SIG-M5 treated with dmso at 0.1 percent for 504 hours (cell line): ENCODE measurements at regions not wholly inside any gene's neighbourhood (a gene's known extent, or its start where the extent isn't known, plus 50 kb on each side); places are given as distances from the start of the nearest gene placed in this dataset.
"Not testable (repeated sequence)": the region's sequence is repeated elsewhere in the genome, so short reads cannot be mapped to it uniquely, and the experiment has no call there.

ENCODE experiments used
- DNase-seq: peaks from one replicate; lab custom pipeline; 2025; ENCODE audit not compliant: unreplicated experiment; lab: John Stamatoyannopoulos, UW

DNA sequence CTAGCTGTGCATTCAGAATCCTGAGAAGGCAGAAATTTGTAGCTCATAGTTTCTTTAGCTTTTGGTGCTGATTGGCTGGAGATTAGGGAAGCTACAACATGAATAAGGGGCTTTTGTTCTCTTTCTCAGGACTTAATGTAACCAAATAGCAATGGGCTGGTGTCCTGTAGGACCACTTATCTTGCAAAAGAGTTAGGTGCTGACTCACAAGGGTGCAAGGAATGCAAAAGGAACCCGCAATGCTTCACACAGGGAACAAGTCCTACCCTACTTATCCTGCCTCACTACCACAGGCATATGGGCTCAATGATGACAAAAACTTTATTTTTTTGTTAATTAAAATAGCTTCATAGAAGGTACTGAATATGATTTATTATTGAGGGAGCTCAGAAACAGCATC is 541.5 kb downstream of the AMY1C start:
- no peak for DNase-seq

DNA sequence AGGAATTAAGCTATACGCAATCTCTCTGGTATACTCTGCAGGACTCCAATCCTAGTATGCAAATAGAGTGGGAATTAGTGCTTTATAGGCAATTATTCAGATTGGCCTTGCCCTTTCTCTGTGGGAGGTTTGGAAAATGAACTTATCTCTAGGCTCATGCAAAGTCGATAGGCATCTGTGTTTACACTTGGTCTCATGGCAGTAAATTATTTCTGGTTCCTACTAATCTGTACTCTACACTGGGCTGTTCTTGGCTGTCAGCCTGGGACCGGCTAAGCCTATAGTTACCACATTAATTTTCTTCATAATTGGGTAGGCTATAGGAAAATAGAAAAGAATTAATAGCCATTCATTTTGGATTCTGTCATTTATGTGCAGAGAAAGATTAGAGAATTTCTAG is 544.6 kb downstream of the AMY1C start:
- DNase-seq: no peak

DNA sequence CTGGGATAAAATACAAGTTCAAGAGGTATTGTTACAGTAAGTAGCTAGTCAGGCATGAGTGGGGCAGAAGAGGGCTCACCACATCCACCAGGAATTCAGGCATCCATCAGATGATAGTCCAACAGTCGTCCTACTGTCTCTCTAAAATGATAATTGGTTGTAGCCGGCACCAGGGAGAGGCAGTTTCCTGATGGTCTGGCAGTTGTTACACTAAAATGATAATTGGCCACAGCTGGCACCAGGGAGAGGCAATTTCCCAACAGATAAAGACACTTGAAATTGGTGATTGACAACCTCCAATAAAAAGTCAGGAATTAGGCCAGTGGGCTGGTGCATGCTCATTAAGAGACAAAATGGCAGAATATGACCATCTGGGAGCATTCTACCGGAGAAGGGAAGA is 545.8 kb downstream of the AMY1C start:
- no peak for DNase-seq

GRCh38 chr1:104309673-104310072 is 560.0 kb downstream of the AMY1C start:
- DNase-seq: no peak

DNA sequence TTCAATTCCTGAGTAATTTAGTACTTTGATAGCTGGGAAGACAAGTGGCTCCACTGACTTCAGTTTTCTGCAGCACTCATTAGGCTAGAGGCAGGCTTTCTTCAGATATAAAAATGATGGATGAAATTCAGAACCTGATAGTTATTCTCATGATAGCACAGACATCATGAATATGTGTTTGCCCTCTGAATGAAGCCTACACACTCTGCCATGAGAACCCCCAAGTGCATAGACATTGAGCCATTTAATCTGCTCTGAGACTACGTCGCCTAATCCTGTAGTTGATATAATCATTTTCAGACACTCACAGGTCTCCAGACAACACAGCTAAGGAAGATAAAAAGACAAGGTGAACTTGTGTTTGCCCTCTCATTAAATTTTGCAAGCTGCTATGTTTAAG is 566.1 kb downstream of the AMY1C start:
- no peak for DNase-seq

- no peak for DNase-seq
These were observed 572.4 kb downstream of the AMY1C start for GRCh38 chr1:104322131-104322530.

DNA sequence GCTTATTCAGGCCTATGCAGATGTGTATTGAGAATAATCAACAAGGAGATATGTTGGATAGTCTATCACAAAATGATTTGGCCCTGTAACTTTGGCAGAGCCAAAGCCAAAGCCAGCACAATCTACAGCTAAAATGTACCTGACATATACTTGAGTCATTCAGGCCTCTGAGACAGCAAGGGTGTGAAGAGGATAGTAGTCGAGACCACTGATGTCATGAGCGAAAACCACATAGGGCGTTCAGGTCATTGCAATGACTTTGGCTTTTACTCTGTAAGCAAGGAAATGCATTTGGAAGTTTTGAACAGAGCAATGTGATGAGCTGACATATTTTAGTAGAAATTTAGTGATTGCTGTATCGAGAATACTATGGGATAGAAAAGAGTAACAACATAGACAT is 579.6 kb downstream of the AMY1C start:
- no peak for DNase-seq

- no peak for DNase-seq
These were observed 582.1 kb downstream of the AMY1C start for GRCh38 chr1:104331763-104332162.

DNA sequence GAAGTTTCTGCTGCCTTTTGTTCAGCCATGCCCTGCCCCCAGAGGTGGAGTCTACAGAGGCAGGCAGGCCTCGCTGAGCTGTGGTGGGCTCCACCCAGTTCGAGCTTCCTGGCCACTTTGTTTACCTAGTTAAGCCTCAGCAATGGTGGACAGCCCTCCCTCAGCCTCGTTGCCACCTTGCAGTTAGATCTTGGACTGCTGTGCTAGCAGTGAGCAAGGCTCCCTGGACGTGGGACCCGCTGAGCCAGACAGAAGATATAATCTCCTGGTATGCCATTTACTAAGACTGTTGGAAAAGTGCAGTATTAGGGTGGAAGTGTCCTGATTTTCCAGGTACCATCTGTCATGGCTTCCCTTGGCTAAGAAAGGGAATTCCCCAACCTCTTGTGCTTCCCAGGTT is 588.2 kb downstream of the AMY1C start:
- DNase-seq: not testable (repeated sequence)

- DNase-seq: no peak
These were observed 592.2 kb downstream of the AMY1C start for GRCh38 chr1:104341944-104342343.

DNA sequence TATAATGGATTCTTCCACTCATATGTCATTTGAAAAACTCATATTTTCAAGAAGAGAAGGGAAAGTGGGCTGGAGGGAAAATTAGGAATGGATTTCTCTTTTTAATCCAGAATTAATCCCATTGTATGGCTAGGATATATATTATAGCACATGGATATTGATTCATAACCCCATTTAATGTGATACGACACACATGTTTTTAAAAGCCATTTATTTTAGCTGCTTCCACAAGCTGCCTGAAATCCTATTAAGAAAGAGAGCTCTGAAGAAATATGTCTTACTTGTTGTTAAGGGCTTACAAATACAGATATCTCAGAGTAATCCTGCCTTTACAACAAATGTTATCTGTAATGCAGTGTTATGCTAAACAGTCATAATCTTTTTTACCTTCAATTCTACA is 598.6 kb downstream of the AMY1C start:
- no peak for DNase-seq

DNA sequence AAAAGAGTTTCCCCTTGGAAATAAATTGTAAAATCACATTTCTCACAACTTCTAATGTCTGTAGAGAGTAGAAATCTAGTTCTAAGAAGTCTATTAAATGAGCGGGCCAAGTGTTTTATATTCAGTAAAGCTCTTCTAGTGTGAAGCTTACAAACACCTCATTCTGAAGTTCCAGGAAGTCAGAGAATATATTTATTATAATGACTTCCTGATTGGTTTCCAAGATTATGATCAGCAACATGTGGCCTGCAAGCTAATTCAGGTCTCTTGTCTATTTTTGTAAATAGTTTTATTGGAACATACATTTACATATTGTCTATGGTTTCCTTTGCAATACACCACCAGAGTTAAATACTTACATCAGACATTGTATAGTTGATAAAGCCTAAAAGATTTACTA is 603.9 kb downstream of the AMY1C start:
- no peak for DNase-seq

DNA sequence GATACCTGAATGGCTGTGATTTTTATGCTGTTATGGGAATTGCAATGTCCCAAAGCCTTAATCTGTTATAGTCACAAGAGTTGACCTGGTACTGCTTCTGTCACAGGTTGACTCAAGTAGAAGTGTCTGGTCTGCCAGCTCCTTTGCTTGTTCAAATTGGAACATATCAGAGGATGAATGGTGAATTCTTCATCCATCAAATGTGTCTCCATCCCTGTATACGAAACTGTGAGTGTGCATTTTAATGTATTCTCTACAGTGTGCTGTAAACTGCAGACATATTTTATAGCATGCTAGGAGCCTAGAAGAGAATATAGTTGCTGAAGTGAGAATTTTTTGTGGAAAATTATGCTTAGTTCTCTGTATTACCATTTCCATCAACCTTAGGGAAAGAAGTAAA is 608.4 kb downstream of the AMY1C start:
- no peak for DNase-seq

- no peak for DNase-seq
These were observed 608.9 kb downstream of the AMY1C start for GRCh38 chr1:104358621-104359020.

DNA sequence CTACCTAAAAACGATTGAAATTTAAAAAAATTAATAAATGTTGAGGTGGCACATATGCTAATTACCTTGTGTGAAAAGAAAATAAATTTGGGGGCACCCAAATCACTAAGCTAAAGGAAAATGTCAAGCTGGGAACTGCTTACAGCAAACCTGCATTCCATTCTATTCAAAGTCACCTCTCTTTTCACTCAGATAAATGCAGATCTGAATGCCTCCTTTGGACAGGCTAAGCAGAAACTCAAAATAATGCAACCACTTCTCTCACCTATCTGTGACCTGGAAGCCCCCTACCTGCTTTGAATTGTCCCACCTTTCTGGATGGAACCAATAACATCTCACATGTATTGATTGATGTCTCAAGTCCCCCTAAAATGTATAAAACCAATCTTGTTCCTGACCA is 628.7 kb downstream of the AMY1C start:
- DNase-seq: no peak

DNA sequence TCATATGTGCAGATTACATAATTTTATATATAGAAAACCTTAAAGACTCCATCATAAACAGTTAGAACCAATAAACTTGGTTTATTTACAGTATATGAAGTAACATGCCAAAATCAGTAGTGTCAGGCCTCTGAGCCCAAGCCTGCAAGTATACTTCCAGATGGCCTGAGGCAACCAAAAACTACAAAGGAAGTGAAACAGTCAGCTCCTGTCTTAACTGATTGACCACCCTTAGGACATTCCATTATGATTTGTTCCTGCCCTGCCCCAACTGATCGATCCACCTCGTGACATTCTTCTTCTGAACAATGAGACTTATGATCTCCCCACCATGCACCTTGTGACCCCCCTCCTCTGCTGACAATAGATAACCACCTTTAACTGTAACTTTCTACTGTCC is 630.3 kb downstream of the AMY1C start:
- DNase-seq: peak; percentile 10

- DNase-seq: peak; percentile 77
These were observed 638.2 kb downstream of the AMY1C start for GRCh38 chr1:104387716-104388508.

DNA sequence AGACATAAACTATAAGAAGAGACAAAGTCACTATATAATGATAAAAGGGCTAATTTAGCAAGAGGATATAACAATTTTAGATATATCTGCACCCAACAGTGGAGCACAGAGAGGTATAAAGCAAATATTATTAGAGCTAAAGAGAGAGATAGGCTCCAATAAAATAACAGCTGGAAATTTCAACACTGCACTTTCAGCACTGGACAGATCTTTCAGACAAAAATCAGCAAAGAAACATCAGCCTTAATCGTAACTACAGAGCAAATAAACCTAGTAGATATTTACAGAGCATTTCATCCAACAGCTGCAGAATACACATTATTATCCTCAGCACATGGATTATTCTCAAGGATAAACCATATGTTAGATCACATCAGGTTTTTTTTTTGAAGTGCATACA is 642.9 kb downstream of the AMY1C start:
- no peak for DNase-seq

- DNase-seq: no peak
These were observed 652.5 kb downstream of the AMY1C start for GRCh38 chr1:104402178-104402577.

- DNase-seq: no peak
These were observed 654.2 kb downstream of the AMY1C start for GRCh38 chr1:104403883-104404282.

DNA sequence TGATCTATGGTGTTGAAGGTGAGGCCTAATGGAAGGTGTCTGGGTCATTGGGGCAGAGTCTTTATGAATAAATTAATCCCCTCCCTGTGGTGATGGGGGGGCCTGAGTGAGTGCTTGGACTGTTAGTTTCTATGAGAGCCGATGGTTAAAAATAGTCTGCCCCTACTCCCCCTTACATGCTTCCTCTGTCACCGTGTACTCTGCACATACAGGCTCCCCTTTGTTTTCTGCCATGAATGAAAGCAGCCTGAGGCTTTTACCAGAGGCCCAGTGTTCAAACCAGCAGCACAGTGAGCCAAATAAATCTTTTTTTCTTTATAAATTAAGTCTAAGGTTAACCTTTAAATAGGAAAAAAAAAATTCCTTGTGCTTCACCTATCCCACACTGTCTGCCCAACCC is 657.0 kb downstream of the AMY1C start:
- DNase-seq: no peak

DNA sequence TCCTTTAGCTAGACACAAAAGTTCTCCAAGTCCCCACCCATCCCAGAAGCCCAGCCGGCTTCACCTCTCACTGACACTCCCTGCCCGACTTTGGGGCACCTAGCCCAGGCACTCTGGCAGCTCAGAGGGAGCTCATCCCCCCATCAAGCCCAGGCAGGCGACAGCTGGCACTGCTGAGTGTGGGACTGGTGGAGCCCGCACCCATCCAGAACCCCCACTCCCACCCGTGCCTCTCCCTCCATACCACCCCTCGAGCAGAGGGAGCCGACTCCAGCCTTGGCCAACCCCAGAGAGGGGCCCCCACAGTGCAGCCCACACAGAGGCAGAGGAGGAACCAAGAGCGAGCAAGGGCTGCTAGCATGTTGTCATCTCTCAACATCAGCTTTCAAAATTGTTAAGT is 658.6 kb downstream of the AMY1C start:
- DNase-seq: no peak

DNA sequence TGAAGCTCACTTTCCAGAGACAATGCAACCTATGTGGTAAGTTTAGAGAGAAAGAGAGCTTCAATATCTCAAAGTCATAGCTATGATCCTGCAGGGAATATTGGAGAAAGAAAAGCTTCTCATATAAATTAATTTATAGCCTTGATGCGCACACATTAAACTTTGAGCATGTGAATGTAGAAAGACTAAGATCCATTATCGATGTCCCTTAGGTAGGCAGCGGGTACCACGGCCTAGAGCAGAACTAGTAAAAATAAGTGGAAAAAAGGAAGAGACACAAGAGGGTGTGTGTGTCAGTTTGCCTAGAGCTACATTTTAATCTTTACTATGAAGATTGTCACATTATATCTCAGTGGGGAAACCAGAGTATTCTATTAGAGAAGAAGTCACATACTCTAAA is 685.6 kb downstream of the AMY1C start:
- DNase-seq: no peak
